ENCODE measurements at regions not wholly inside any gene's neighbourhood (a gene's known extent, or its start where the extent isn't known, plus 50 kb on each side); places are given as distances from the start of the nearest gene placed in this dataset.

DNA sequence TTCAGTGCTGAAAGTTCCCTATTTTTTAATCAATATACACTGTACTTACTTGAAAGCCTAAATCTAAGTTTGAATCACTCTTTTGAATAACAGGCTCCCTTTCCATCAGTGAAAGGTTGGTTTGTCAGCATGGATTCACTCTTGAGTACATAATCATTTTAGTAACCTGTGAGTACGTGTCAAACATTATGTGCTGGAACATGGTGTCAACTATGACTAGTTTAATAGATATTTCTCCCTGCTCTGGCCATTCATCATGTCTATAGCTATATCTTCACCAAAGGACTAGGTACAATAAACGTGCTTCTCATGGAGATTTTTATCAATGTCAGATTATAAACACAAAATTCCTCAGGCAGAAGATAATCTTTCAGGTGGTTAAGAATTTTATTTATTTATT, 61.7 kb upstream of the MDFIC start:
- Histone ChIP-seq H3K4me1 (ENCODE audit: insufficient read depth) (no peaks in the 10 kb centered on the region), H3K36me3 (no peaks in the 10 kb centered on the region), H3K27ac (no peak overlapping the region), H3K4me3 (no peak overlapping the region), H3K27me3 (no peaks in the 10 kb centered on the region), H3K9me3 (no peaks in the 10 kb centered on the region)
- 83 to 86% (median 85%) methylated on average over 2 of the region's 2 CpGs for WGBS, 3 donors
- DNase-seq = no peak
- TF ChIP-seq EP300 (IDR thresholded peaks at IDR 0.05) = no peak
- TF ChIP-seq POLR2A (IDR thresholded peaks at IDR 0.05) = no peak
- TF ChIP-seq, protein P1, sequence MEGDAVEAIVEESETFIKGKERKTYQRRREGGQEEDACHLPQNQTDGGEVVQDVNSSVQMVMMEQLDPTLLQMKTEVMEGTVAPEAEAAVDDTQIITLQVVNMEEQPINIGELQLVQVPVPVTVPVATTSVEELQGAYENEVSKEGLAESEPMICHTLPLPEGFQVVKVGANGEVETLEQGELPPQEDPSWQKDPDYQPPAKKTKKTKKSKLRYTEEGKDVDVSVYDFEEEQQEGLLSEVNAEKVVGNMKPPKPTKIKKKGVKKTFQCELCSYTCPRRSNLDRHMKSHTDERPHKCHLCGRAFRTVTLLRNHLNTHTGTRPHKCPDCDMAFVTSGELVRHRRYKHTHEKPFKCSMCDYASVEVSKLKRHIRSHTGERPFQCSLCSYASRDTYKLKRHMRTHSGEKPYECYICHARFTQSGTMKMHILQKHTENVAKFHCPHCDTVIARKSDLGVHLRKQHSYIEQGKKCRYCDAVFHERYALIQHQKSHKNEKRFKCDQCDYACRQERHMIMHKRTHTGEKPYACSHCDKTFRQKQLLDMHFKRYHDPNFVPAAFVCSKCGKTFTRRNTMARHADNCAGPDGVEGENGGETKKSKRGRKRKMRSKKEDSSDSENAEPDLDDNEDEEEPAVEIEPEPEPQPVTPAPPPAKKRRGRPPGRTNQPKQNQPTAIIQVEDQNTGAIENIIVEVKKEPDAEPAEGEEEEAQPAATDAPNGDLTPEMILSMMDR (IDR thresholded peaks at IDR 0.05) = no peak
- intact Hi-C loops (cut with DNase I) = no loop called here

DNA sequence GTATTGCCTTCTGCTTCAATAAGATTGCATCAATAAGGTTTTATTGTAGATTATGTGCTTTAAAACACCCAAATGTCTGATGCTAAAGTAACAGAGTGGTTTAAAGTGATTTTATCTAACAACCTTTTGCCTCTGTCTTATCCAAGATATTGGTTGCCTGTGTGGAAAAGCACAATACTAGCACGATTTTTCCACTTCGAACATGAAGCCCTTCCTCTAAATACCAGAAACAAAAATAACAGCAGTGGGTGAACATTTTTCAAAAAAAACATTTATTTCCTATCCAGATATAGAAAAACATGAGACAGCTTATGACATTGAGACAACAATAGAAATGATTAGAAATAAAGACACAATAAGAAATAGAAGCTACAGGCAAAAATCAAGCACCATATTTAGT, 59.5 kb upstream of the MDFIC start:
- Histone ChIP-seq H3K27me3 (no peaks in the 10 kb centered on the region), H3K9me3 (no peaks in the 10 kb centered on the region), H3K36me3 (no peaks in the 10 kb centered on the region), H3K4me1 (ENCODE audit: insufficient read depth) (no peaks in the 10 kb centered on the region), H3K27ac (no peak overlapping the region), H3K4me3 (no peak overlapping the region)
- no peak for DNase-seq
- TF ChIP-seq, protein P1 (IDR thresholded peaks at IDR 0.05) = no peak
- TF ChIP-seq EP300 (IDR thresholded peaks at IDR 0.05) (no peak), POLR2A (IDR thresholded peaks at IDR 0.05) (no peak)
- intact Hi-C loops (cut with DNase I) = no loop called here
- WGBS, 3 donors = 67 to 80% (median 77%) methylated on average over 2 of the region's 2 CpGs

DNA sequence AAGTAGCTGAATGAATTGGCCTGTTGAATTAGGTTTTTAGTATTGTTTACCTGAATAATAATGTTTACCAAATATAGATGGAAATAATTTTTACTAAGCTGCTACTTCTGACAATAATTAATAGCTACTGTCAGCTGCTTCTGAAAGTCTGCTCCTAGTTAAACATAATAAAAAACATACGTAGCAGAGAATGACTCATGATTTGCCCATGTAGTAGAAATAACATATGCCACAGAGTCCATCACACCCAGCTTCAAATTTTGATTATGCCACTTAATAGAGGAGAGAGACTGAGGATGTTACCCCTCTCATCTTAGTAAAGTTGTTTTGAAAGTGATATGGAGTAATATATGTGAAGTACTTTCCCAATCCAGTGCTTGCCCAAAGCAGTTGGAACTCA, 57.6 kb upstream of the MDFIC start:
- Histone ChIP-seq H3K27me3 (no peaks in the 10 kb centered on the region), H3K9me3 (no peaks in the 10 kb centered on the region), H3K4me3 (no peak overlapping the region), H3K27ac (no peak overlapping the region), H3K36me3 (no peaks in the 10 kb centered on the region), H3K4me1 (ENCODE audit: insufficient read depth) (no peaks in the 10 kb centered on the region)
- no peak for DNase-seq
- 76 to 83% (median 83%) methylated on average over 1 of the region's 1 CpG for WGBS, 3 donors
- intact Hi-C loops (cut with DNase I) = no loop called here
- TF ChIP-seq, protein P1 (IDR thresholded peaks at IDR 0.05) = no peak
- TF ChIP-seq POLR2A (IDR thresholded peaks at IDR 0.05) = no peak
- TF ChIP-seq EP300 (IDR thresholded peaks at IDR 0.05) = no peak

DNA sequence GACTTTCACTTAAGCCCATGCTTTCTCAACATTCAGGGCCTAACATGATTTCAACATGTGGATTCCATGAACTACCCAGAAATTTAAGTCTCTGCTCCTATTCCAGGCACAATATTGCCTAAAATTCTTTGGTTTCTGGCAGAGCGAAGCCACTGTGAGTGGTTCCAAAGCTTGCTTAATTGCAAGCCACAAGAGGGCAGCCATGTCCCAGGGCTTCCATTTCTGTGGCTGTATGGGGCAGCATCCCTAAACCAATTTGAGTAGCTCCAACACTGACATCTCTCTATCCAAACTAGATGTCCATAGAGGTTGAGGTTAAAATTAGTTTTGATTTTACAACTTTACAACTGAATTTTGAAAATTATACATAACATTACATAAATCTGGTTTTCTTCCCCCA, 56.3 kb upstream of the MDFIC start:
- WGBS, 3 donors = 88 to 89% (median 89%) methylated on average over 1 of the region's 1 CpG
- DNase-seq = peak; percentile 18 to 45 (median 21)
- Histone ChIP-seq H3K9me3 (no peaks in the 10 kb centered on the region), H3K36me3 (no peaks in the 10 kb centered on the region), H3K4me1 (ENCODE audit: insufficient read depth) (no peaks in the 10 kb centered on the region), H3K27me3 (no peaks in the 10 kb centered on the region), H3K4me3 (no peak overlapping the region), H3K27ac (no peak overlapping the region)
- intact Hi-C loops (cut with DNase I) = no loop called here
- TF ChIP-seq, protein P1 (IDR thresholded peaks at IDR 0.05) = no peak
- TF ChIP-seq EP300 (IDR thresholded peaks at IDR 0.05) = no peak
- no peak for TF ChIP-seq POLR2A (IDR thresholded peaks at IDR 0.05)
